ENCODE measurements at regions not wholly inside any gene's neighbourhood (a gene's known extent, or its start where the extent isn't known, plus 50 kb on each side); places are given as distances from the start of the nearest gene placed in this dataset.

- no peak for DNase-seq (ENCODE audit: low read depth)
Observed at GRCh38 chr2:234157817-234158588, 107.5 kb downstream of the SPP2 start.

GRCh38 chr2:234156326-234156725, 105.8 kb downstream of the SPP2 start:
- no peak for DNase-seq (ENCODE audit: low read depth)

- peak; percentile 75 for DNase-seq (ENCODE audit: low read depth)
Observed at GRCh38 chr2:234152835-234153234, 102.3 kb downstream of the SPP2 start.

GRCh38 chr2:234147335-234147861, 96.9 kb downstream of the SPP2 start:
- peak; percentile 93 for DNase-seq (ENCODE audit: low read depth)

- peak; percentile 100 for DNase-seq (ENCODE audit: low read depth)
Observed at GRCh38 chr2:234146087-234146826, 95.8 kb downstream of the SPP2 start.

- peak; percentile 58 for DNase-seq (ENCODE audit: low read depth)
Observed at GRCh38 chr2:234145511-234145910, 95.0 kb downstream of the SPP2 start.

GRCh38 chr2:234145057-234145456, 94.6 kb downstream of the SPP2 start:
- no peak for DNase-seq (ENCODE audit: low read depth)

- no peak for DNase-seq (ENCODE audit: low read depth)
Observed at GRCh38 chr2:234143896-234144295, 93.4 kb downstream of the SPP2 start.

GRCh38 chr2:234142530-234142929, 92.0 kb downstream of the SPP2 start:
- no peak for DNase-seq (ENCODE audit: low read depth)

GRCh38 chr2:234139755-234140154, 89.3 kb downstream of the SPP2 start:
- DNase-seq (ENCODE audit: low read depth) = peak; percentile 54

GRCh38 chr2:234138836-234139235, 88.3 kb downstream of the SPP2 start:
- no peak for DNase-seq (ENCODE audit: low read depth)

- peak; percentile 97 for DNase-seq (ENCODE audit: low read depth)
Observed at GRCh38 chr2:234137400-234138014, 87.0 kb downstream of the SPP2 start.

- DNase-seq (ENCODE audit: low read depth) = peak; percentile 71
Observed at GRCh38 chr2:234136461-234136860, 86.0 kb downstream of the SPP2 start.

GRCh38 chr2:234135750-234136221, 85.3 kb downstream of the SPP2 start:
- peak; percentile 97 for DNase-seq (ENCODE audit: low read depth)

- peak; percentile 93 for DNase-seq (ENCODE audit: low read depth)
Observed at GRCh38 chr2:234134496-234134895, 84.0 kb downstream of the SPP2 start.

- peak; percentile 99 for DNase-seq (ENCODE audit: low read depth)
Observed at GRCh38 chr2:234133004-234133403, 82.5 kb downstream of the SPP2 start.

- DNase-seq (ENCODE audit: low read depth) = peak; percentile 38
Observed at GRCh38 chr2:234130777-234131181, 80.3 kb downstream of the SPP2 start.

GRCh38 chr2:234128606-234129005, 78.1 kb downstream of the SPP2 start:
- peak; percentile 53 for DNase-seq (ENCODE audit: low read depth)
